Sigmoid colon (tissue), 4 donors: ENCODE measurements at regions not wholly inside any gene's neighbourhood (a gene's known extent, or its start where the extent isn't known, plus 50 kb on each side); places are given as distances from the start of the nearest gene placed in this dataset.

ENCODE experiments used
- EP300 ChIP-seq, 4 donors: sonication (generic); formaldehyde crosslinking; IDR thresholded peaks; one replicate each; pipeline ENCODE4 v1.6.1; 2017; ENCODE audit warnings: antibody characterized with exemption in 4 of 4
- TF ChIP-seq, protein P1 (sequence below), 4 experiments: fragments of 450-650 bp in 3 of 4; fragments of 200-600 bp in 1 of 4; IDR thresholded peaks; one replicate each; pipeline ENCODE4 v1.5.1; 2016 to 2019; ENCODE audit warnings: antibody characterized with exemption in 4 of 4, mild to moderate bottlenecking in 3 of 4, moderate library complexity in 2 of 4

DNA sequence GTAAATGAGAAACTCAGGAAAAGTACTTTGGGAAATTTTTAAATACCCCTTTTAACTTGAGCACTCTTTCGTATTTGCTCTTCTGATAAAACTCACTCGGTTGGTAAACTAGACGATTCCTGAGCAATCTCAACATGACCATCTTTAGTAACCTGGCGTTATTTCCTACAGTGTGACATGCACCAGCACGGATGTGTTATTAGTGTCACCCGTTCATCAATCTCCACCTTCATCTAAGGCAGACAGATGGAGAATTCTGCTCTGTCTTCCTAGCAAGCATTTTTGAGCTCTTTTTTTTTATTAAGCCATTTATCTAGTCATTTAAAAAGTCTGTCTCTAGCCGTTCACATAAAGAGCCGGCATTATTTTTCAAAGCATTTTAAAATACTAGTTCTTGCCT, 155.2 kb downstream of the DISP1 start:
- TF ChIP-seq, protein P1, sequence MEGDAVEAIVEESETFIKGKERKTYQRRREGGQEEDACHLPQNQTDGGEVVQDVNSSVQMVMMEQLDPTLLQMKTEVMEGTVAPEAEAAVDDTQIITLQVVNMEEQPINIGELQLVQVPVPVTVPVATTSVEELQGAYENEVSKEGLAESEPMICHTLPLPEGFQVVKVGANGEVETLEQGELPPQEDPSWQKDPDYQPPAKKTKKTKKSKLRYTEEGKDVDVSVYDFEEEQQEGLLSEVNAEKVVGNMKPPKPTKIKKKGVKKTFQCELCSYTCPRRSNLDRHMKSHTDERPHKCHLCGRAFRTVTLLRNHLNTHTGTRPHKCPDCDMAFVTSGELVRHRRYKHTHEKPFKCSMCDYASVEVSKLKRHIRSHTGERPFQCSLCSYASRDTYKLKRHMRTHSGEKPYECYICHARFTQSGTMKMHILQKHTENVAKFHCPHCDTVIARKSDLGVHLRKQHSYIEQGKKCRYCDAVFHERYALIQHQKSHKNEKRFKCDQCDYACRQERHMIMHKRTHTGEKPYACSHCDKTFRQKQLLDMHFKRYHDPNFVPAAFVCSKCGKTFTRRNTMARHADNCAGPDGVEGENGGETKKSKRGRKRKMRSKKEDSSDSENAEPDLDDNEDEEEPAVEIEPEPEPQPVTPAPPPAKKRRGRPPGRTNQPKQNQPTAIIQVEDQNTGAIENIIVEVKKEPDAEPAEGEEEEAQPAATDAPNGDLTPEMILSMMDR (IDR thresholded peaks at IDR 0.05), result no peak
- no peak for TF ChIP-seq EP300 (IDR thresholded peaks at IDR 0.05)
